SK-N-SH (cell line): ENCODE measurements at regions not wholly inside any gene's neighbourhood (a gene's known extent, or its start where the extent isn't known, plus 50 kb on each side); places are given as distances from the start of the nearest gene placed in this dataset.

Experiments
- CTCF ChIA-PET: fragments of 300-600, 350-600 bp; formaldehyde crosslinking; extraction: SDS; loops from one replicate; lab custom pipeline; 2021; lab: Yijun Ruan, JAX
- POLR2A ChIA-PET: fragments of 350-600 bp; sonication (Branson Sonifier 250); formaldehyde crosslinking; extraction: SDS; loops from one replicate; lab custom pipeline; 2020; ENCODE audit warnings: antibody characterized with exemption, inconsistent platforms; lab: Yijun Ruan, JAX
- DNase-seq: peaks from one replicate; pipeline ENCODE4 v3.0.0; 2012
- H2AFZ ChIP-seq: fragments of 200-600 bp; sonication (generic); 2 replicates; pipeline ENCODE4 v1.8.1; 2016; ENCODE audit warnings: antibody characterized with exemption, mild to moderate bottlenecking, low read depth
- H3F3A ChIP-seq: fragments of 200-600 bp; sonication (generic); replicated peaks from 2 replicates; pipeline ENCODE3; 2016; ENCODE audit warnings: antibody characterized with exemption, mild to moderate bottlenecking; ENCODE audit not compliant: insufficient read depth
- H3K27ac ChIP-seq, 2 experiments: fragments of 200-500 bp in 1 of 2; fragments of 200-600 bp in 1 of 2; sonication (Bioruptor generic) in 1 of 2; sonication (generic), shearing (Covaris generic) in 1 of 2; 2 replicates each; pipeline versions ENCODE4 v1.5.1 to v1.6.1; 2014 to 2016; ENCODE audit warnings: low read depth in 2 of 2, inconsistent platforms in 1 of 2, low read length in 1 of 2, mild to moderate bottlenecking in 1 of 2, mixed read lengths in 1 of 2
- H3K27me3 ChIP-seq: fragments of 200-600 bp; sonication (generic), shearing (Covaris generic); 2 replicates; pipeline ENCODE4 v1.6.1; 2016; ENCODE audit warnings: mixed run types; ENCODE audit not compliant: insufficient read depth
- H3K36me3 ChIP-seq, 2 experiments: fragments of 200-500 bp in 1 of 2; fragments of 200-600 bp in 1 of 2; sonication (Bioruptor generic) in 1 of 2; sonication (generic) in 1 of 2; replicated peaks in 1 of 2; 2 replicates each; pipeline versions ENCODE3 to v1.5.1; 2014 to 2016; ENCODE audit warnings: low read length in 1 of 2, mild to moderate bottlenecking in 1 of 2; ENCODE audit not compliant: insufficient read depth in 2 of 2, control insufficient read depth in 1 of 2
- H3K4me1 ChIP-seq, 2 experiments: fragments of 200-500 bp in 1 of 2; fragments of 200-600 bp in 1 of 2; sonication (Bioruptor generic) in 1 of 2; sonication (generic), shearing (Covaris generic) in 1 of 2; 2 replicates each; pipeline versions ENCODE4 v1.5.1 to v1.6.1; 2014 to 2016; ENCODE audit warnings: low read depth in 1 of 2, low read length in 1 of 2, mixed run types in 1 of 2; ENCODE audit not compliant: insufficient read depth in 2 of 2, control insufficient read depth in 1 of 2
- H3K4me2 ChIP-seq: fragments of 200-600 bp; sonication (generic), shearing (Covaris generic); 2 replicates; pipeline ENCODE4 v1.6.1; 2017; ENCODE audit warnings: mixed run types
- H3K4me3 ChIP-seq, 2 experiments: fragments of 200-500 bp in 1 of 2; fragments of 200-600 bp in 1 of 2; sonication (Bioruptor generic) in 1 of 2; sonication (generic), shearing (Covaris generic) in 1 of 2; 2 replicates each; pipeline versions ENCODE4 v1.5.1 to v1.8.1; 2014 to 2016; ENCODE audit warnings: low read depth in 2 of 2, inconsistent platforms in 1 of 2, low read length in 1 of 2, mild to moderate bottlenecking in 1 of 2, mixed read lengths in 1 of 2, moderate library complexity in 1 of 2
- H3K79me2 ChIP-seq: fragments of 200-600 bp; sonication (generic); 2 replicates; pipeline ENCODE4 v1.8.1; 2017; ENCODE audit warnings: mild to moderate bottlenecking; ENCODE audit not compliant: insufficient read depth
- H3K9ac ChIP-seq: fragments of 200-600 bp; sonication (generic); 2 replicates; pipeline ENCODE4 v1.6.1; 2017; ENCODE audit warnings: mixed run types
- H3K9me2 ChIP-seq: fragments of 200-600 bp; sonication (generic); 2 replicates; pipeline ENCODE4 v1.6.1; 2017; ENCODE audit warnings: mixed run types
- H3K9me3 ChIP-seq: fragments of 200-600 bp; sonication (generic); 2 replicates; pipeline ENCODE4 v1.6.1; 2017; ENCODE audit warnings: mixed run types, mild to moderate bottlenecking, moderate library complexity
- H4K20me1 ChIP-seq: fragments of 200-600 bp; sonication (generic); 2 replicates; pipeline ENCODE4 v1.6.1; 2017; ENCODE audit warnings: mild to moderate bottlenecking, mixed run types; ENCODE audit not compliant: insufficient read depth
- CHD2 ChIP-seq: fragments of 150-350 bp; IDR thresholded peaks from 2 replicates; pipeline ENCODE4 v1.6.1; 2018; ENCODE audit warnings: low read length; ENCODE audit not compliant: partially characterized antibody
- ELF1 ChIP-seq: IDR thresholded peaks from 2 replicates; pipeline ENCODE4 v1.4.0; 2012
- EP300 ChIP-seq, 2 experiments: IDR thresholded peaks; 2 replicates each; pipeline versions ENCODE4 v1.4.0 to v1.6.1; 2012; ENCODE audit warnings: borderline replicate concordance in 1 of 2, low read depth in 1 of 2, low read length in 1 of 2
- EZH2phosphoT487 ChIP-seq: fragments of 200-600 bp; sonication (generic); IDR thresholded peaks from 2 replicates; pipeline ENCODE4 v1.6.1; 2017; ENCODE audit warnings: low read depth, mixed run types, mild to moderate bottlenecking, antibody characterized with exemption, moderate library complexity, borderline replicate concordance
- FOSL2 ChIP-seq: IDR thresholded peaks from 2 replicates; pipeline ENCODE4 v1.4.0; 2012; ENCODE audit warnings: low read depth, mild to moderate bottlenecking, moderate library complexity, borderline replicate concordance
- FOXM1 ChIP-seq: IDR thresholded peaks from 2 replicates; pipeline ENCODE4 v1.4.0; 2012; ENCODE audit warnings: low read depth, mild to moderate bottlenecking
- GATA2 ChIP-seq: sonication (generic); formaldehyde crosslinking; IDR thresholded peaks from 2 replicates; pipeline ENCODE4 v1.5.0; 2020; ENCODE audit warnings: mild to moderate bottlenecking, missing genetic modification reagents
- NFIC ChIP-seq: IDR thresholded peaks from 2 replicates; pipeline ENCODE4 v1.4.0; 2012; ENCODE audit warnings: borderline replicate concordance
- NRF1 ChIP-seq: IDR thresholded peaks from 2 replicates; pipeline ENCODE4 v1.6.1; 2012; ENCODE audit warnings: low read depth, mild to moderate bottlenecking, low read length
- RAD21 ChIP-seq: IDR thresholded peaks from 2 replicates; pipeline ENCODE4 v1.6.1; 2012; ENCODE audit warnings: mild to moderate bottlenecking, low read length
- RFX5 ChIP-seq: IDR thresholded peaks from 2 replicates; pipeline ENCODE4 v1.6.1; 2012; ENCODE audit warnings: mild to moderate bottlenecking, improper control_type of control experiment, low read length
- SIN3A ChIP-seq: IDR thresholded peaks from 2 replicates; pipeline ENCODE4 v1.6.1; 2012; ENCODE audit warnings: low read depth, mild to moderate bottlenecking, low read length, moderate library complexity, borderline replicate concordance
- SMC3 ChIP-seq: IDR thresholded peaks from 2 replicates; pipeline ENCODE4 v1.6.1; 2012; ENCODE audit warnings: low read depth, low read length, improper control_type of control experiment
- TAF1 ChIP-seq: IDR thresholded peaks from 2 replicates; pipeline ENCODE4 v1.6.1; 2012; ENCODE audit warnings: low read depth, mild to moderate bottlenecking, low read length, moderate library complexity, borderline replicate concordance
- TCF12 ChIP-seq: IDR thresholded peaks from 2 replicates; pipeline ENCODE4 v1.4.0; 2012
- TEAD4 ChIP-seq: IDR thresholded peaks from 2 replicates; pipeline ENCODE4 v1.4.0; 2012; ENCODE audit warnings: mild to moderate bottlenecking, borderline replicate concordance; ENCODE audit not compliant: insufficient read depth
- USF1 ChIP-seq: IDR thresholded peaks from 2 replicates; pipeline ENCODE4 v1.4.0; 2012; ENCODE audit warnings: low read depth, borderline replicate concordance
- USF2 ChIP-seq: fragments of 150-350 bp; IDR thresholded peaks from 2 replicates; pipeline ENCODE4 v1.6.1; 2017; ENCODE audit warnings: antibody characterized with exemption, low read length, low read depth, borderline replicate concordance
- WGBS: methylation state at CpG from one replicate; pipeline ENCODE4 v1.1.6; 2017; ENCODE audit warnings: low lambda C conversion rate; 5-methylcytosine and 5-hydroxymethylcytosine counted together
- TF ChIP-seq, protein P1 (sequence below): IDR thresholded peaks from 2 replicates; pipeline ENCODE4; 2012
- TF ChIP-seq, protein P2 (sequence below): IDR thresholded peaks from 2 replicates; pipeline ENCODE4 v1.6.1; 2012; ENCODE audit warnings: mild to moderate bottlenecking, low read depth, low read length, moderate library complexity

GRCh38 chr22:48410536-48410935, 1417.1 kb downstream of the BRD1 start:
- H3K9me3 ChIP-seq = 0 out of 2 replicates have a peak, but pooled peaks cover 5% of the 10 kb centered on the region
- 17% methylated on average over 5 of the region's 5 CpGs for WGBS
- ChIA-PET POLR2A (no interaction called here), CTCF (no interaction called here)
- H3K9ac ChIP-seq = no peak overlapping the region
- no peak for DNase-seq
- TF ChIP-seq CHD2 (no peak), NRF1 (no peak), EP300 (IDR thresholded peaks at IDR 0.05; ENCODE audit: borderline replicate concordance in 1 of 2, low read depth in 1 of 2, low read length in 1 of 2) (no peak), SIN3A (no peak), SMC3 (no peak), RFX5 (no peak), TCF12 (no peak), USF2 (no peak), RAD21 (no peak), ELF1 (no peak), TAF1 (no peak), EZH2phosphoT487 (no peak)
- no peaks in the 10 kb centered on the region for H3K9me2 ChIP-seq
- no peaks in the 10 kb centered on the region for H4K20me1 ChIP-seq
- H3K79me2 ChIP-seq = no peaks in the 10 kb centered on the region
- H3K4me3 ChIP-seq = no peak overlapping the region
- H3K36me3 ChIP-seq = no peaks in the 10 kb centered on the region
- no peak overlapping the region for H3K27ac ChIP-seq
- no peak overlapping the region for H2AFZ ChIP-seq
- H3K27me3 ChIP-seq = no peaks in the 10 kb centered on the region; the same call in 1 of the 2 replicates
- H3K4me2 ChIP-seq = no peak overlapping the region
- H3F3A ChIP-seq = no peaks in the 10 kb centered on the region
- H3K4me1 ChIP-seq = no peaks in the 10 kb centered on the region

DNA sequence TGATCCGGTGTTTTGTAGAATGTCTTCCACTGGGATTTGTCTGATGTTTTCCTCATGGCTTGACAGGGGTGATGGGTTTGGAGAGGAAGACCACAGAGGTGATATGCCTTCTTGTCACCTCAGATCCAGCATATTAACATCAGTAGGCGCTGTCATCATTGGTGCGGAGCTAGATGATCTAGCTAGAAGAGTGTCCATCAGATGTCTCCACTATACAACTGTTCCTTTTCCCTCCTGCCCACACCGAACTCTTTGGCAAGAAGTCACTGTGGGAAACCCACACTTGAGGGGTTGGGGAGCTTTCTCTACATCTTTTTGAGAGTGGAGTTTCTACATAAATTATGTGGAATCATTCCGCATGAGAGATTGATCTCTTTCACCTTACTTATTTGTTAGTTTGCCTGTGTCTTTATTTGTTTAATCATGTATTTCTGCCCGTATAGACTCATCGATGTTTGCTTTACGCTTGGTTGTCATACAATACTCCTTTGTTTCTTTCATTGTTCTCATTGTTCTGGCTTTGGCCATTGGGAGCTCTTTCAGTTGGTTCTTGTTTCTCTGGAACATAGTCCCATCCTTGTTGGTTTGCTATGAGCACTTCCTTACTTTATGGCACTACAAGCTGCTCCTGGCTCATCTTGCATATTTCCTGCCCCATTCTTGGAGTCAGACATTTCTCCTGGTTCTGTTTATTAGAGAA, 1420.3 kb downstream of the BRD1 start:
- WGBS = 40% methylated on average over 7 of the region's 8 CpGs

More for the DNA sequence above, 1420.3 kb downstream of the BRD1 start:
- Histone ChIP-seq H3K4me1 (no peaks in the 10 kb centered on the region), H3K36me3 (no peaks in the 10 kb centered on the region), H3K4me3 (no peak overlapping the region)
- no peak for TF ChIP-seq TCF12
- TF ChIP-seq, protein P1, sequence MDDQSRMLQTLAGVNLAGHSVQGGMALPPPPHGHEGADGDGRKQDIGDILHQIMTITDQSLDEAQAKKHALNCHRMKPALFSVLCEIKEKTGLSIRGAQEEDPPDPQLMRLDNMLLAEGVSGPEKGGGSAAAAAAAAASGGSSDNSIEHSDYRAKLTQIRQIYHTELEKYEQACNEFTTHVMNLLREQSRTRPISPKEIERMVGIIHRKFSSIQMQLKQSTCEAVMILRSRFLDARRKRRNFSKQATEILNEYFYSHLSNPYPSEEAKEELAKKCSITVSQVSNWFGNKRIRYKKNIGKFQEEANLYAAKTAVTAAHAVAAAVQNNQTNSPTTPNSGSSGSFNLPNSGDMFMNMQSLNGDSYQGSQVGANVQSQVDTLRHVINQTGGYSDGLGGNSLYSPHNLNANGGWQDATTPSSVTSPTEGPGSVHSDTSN = no peak
- TF ChIP-seq FOXM1 = no peak
- TF ChIP-seq EZH2phosphoT487 = no peak
- TF ChIP-seq GATA2 (CRISPR knock-in tag) = no peak
- TF ChIP-seq EP300 (IDR thresholded peaks at IDR 0.05; ENCODE audit: borderline replicate concordance in 1 of 2, low read depth in 1 of 2, low read length in 1 of 2) = no peak
- no peak for TF ChIP-seq TEAD4
- TF ChIP-seq, protein P2, sequence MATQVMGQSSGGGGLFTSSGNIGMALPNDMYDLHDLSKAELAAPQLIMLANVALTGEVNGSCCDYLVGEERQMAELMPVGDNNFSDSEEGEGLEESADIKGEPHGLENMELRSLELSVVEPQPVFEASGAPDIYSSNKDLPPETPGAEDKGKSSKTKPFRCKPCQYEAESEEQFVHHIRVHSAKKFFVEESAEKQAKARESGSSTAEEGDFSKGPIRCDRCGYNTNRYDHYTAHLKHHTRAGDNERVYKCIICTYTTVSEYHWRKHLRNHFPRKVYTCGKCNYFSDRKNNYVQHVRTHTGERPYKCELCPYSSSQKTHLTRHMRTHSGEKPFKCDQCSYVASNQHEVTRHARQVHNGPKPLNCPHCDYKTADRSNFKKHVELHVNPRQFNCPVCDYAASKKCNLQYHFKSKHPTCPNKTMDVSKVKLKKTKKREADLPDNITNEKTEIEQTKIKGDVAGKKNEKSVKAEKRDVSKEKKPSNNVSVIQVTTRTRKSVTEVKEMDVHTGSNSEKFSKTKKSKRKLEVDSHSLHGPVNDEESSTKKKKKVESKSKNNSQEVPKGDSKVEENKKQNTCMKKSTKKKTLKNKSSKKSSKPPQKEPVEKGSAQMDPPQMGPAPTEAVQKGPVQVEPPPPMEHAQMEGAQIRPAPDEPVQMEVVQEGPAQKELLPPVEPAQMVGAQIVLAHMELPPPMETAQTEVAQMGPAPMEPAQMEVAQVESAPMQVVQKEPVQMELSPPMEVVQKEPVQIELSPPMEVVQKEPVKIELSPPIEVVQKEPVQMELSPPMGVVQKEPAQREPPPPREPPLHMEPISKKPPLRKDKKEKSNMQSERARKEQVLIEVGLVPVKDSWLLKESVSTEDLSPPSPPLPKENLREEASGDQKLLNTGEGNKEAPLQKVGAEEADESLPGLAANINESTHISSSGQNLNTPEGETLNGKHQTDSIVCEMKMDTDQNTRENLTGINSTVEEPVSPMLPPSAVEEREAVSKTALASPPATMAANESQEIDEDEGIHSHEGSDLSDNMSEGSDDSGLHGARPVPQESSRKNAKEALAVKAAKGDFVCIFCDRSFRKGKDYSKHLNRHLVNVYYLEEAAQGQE = no peak
- TF ChIP-seq USF1 = no peak
- no peak for TF ChIP-seq TAF1
- no peak for TF ChIP-seq CHD2
- TF ChIP-seq SIN3A = no peak
- TF ChIP-seq NFIC = no peak
- TF ChIP-seq FOSL2 = no peak
- TF ChIP-seq, all 33 proteins: peak for 0
- Histone ChIP-seq H4K20me1 (no peaks in the 10 kb centered on the region), H3K79me2 (no peaks in the 10 kb centered on the region), H3K4me2 (no peak overlapping the region), H3K27me3 (no peaks in the 10 kb centered on the region), H3K9ac (no peak overlapping the region), H3F3A (no peaks in the 10 kb centered on the region), H3K9me3 (0 out of 2 replicates have a peak, but pooled peaks cover 4% of the 10 kb centered on the region), H3K27ac (no peak overlapping the region), H3K9me2 (no peaks in the 10 kb centered on the region), H2AFZ (no peak overlapping the region)
- DNase-seq = no peak
- POLR2A ChIA-PET = no interaction called here
- CTCF ChIA-PET = no interaction called here
